NCI-H1930 (cell line): ENCODE measurements at regions not wholly inside any gene's neighbourhood (a gene's known extent, or its start where the extent isn't known, plus 50 kb on each side); places are given as distances from the start of the nearest gene placed in this dataset.

Source experiments
- DNase-seq, 2 experiments: peaks; one replicate each; lab custom pipeline; 2025; lab: John Stamatoyannopoulos, UW

- DNase-seq, result no peak
Measured at GRCh38 chr14:98955036-98955740, 316.8 kb downstream of the BCL11B start.

GRCh38 chr14:98955741-98956070 is 316.3 kb downstream of the BCL11B start:
- no peak for DNase-seq

- no peak for DNase-seq
Measured at GRCh38 chr14:98956181-98956580, 315.8 kb downstream of the BCL11B start.

- DNase-seq, result no peak
Measured at GRCh38 chr14:98956661-98957060, 315.3 kb downstream of the BCL11B start.

GRCh38 chr14:98957211-98958047 is 314.6 kb downstream of the BCL11B start:
- no peak for DNase-seq

GRCh38 chr14:98958048-98958631 is 313.9 kb downstream of the BCL11B start:
- DNase-seq, result no peak

GRCh38 chr14:98958632-98959031 is 313.4 kb downstream of the BCL11B start:
- DNase-seq, result no peak

- no peak for DNase-seq
Measured at GRCh38 chr14:98959410-98959809, 312.6 kb downstream of the BCL11B start.

GRCh38 chr14:98959958-98960616 is 311.9 kb downstream of the BCL11B start:
- DNase-seq, result no peak

GRCh38 chr14:98960617-98961013 is 311.4 kb downstream of the BCL11B start:
- no peak for DNase-seq

GRCh38 chr14:98961191-98961590 is 310.8 kb downstream of the BCL11B start:
- DNase-seq, result no peak

GRCh38 chr14:98962118-98962517 is 309.9 kb downstream of the BCL11B start:
- DNase-seq, result no peak

- no peak for DNase-seq
Measured at GRCh38 chr14:98963610-98964009, 308.4 kb downstream of the BCL11B start.

- DNase-seq, result no peak
Measured at GRCh38 chr14:98964171-98964570, 307.8 kb downstream of the BCL11B start.

GRCh38 chr14:98965076-98965475 is 306.9 kb downstream of the BCL11B start:
- no peak for DNase-seq

GRCh38 chr14:98966016-98966415 is 306.0 kb downstream of the BCL11B start:
- DNase-seq, result no peak

GRCh38 chr14:98966475-98967162 is 305.4 kb downstream of the BCL11B start:
- DNase-seq, result no peak

GRCh38 chr14:98974113-98974512 is 297.9 kb downstream of the BCL11B start:
- no peak for DNase-seq

- no peak for DNase-seq
Measured at GRCh38 chr14:98976271-98976670, 295.7 kb downstream of the BCL11B start.

- DNase-seq, result no peak
Measured at GRCh38 chr14:98977451-98977850, 294.5 kb downstream of the BCL11B start.

GRCh38 chr14:98982986-98983385 is 289.0 kb downstream of the BCL11B start:
- no peak for DNase-seq
